GM10248 (cell line): ENCODE measurements at regions not wholly inside any gene's neighbourhood (a gene's known extent, or its start where the extent isn't known, plus 50 kb on each side); places are given as distances from the start of the nearest gene placed in this dataset.

ENCODE experiments used
- CTCF ChIA-PET: fragments of 300-600 bp; sonication (Branson Sonifier 250); formaldehyde crosslinking; extraction: SDS; loops from one replicate; lab custom pipeline; 2021; ENCODE audit warnings: antibody characterized with exemption; lab: Yijun Ruan, JAX
- POLR2A ChIA-PET: fragments of 350-650 bp; sonication (Branson Sonifier 250); formaldehyde crosslinking; extraction: SDS; loops from one replicate; lab custom pipeline; 2020; ENCODE audit warnings: antibody characterized with exemption; lab: Yijun Ruan, JAX
- DNase-seq: peaks from one replicate; pipeline ENCODE4 v3.0.0; 2012; ENCODE audit errors: extremely low spot score
- TF ChIP-seq, protein P1 (sequence below): IDR thresholded peaks from 2 replicates; pipeline ENCODE4 v1.5.1; 2012; ENCODE audit warnings: mild to moderate bottlenecking, low read depth; ENCODE audit errors: extremely low read depth, missing control alignments, control extremely low read depth

DNA sequence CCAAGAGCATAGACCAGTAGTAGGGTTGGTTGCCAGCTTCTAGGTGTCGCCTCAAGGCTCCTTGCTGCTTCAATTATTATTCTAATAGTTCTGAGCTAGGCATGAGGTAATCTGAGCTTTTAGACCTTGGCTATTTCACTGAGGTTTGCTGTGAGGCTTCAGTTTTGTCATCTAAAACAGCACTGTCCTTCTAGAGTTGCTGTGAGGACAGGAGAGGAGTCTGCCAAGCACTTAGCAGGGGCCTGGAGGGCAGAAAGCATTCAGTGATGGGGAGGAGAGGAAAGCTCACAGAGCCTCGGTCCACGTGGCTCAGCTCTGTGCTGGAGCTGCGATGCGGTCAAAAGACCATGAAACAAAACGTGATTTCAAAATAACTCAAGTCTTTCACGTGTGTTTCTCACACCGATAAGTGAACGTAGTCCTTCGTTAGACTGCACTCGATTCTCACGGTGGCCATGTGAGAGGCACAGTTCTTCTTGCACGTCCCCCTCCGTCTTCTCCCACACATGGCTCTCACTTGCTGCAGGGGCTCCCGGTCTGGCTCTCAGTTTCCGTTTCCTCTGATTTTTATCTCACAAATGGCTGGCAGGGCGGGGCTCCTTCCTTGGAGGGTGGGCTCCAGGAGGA lies 113.7 kb downstream of the B3GNT2 start:
- TF ChIP-seq, protein P1, sequence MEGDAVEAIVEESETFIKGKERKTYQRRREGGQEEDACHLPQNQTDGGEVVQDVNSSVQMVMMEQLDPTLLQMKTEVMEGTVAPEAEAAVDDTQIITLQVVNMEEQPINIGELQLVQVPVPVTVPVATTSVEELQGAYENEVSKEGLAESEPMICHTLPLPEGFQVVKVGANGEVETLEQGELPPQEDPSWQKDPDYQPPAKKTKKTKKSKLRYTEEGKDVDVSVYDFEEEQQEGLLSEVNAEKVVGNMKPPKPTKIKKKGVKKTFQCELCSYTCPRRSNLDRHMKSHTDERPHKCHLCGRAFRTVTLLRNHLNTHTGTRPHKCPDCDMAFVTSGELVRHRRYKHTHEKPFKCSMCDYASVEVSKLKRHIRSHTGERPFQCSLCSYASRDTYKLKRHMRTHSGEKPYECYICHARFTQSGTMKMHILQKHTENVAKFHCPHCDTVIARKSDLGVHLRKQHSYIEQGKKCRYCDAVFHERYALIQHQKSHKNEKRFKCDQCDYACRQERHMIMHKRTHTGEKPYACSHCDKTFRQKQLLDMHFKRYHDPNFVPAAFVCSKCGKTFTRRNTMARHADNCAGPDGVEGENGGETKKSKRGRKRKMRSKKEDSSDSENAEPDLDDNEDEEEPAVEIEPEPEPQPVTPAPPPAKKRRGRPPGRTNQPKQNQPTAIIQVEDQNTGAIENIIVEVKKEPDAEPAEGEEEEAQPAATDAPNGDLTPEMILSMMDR = no peak
- CTCF ChIA-PET = interaction anchor here (0.8 to 3.7 kb wide), 15 partner anchors 9 to 316 kb away, joined by 3 to 16 read pairs (median 4); no protein-coding TSS in a partner anchor
- peak; percentile 75 for DNase-seq
- POLR2A ChIA-PET = interaction anchor here (0.6 to 2.7 kb wide), 13 partner anchors 8 to 1891 kb away, joined by 3 to 16 read pairs (median 4); no protein-coding TSS in a partner anchor

DNA sequence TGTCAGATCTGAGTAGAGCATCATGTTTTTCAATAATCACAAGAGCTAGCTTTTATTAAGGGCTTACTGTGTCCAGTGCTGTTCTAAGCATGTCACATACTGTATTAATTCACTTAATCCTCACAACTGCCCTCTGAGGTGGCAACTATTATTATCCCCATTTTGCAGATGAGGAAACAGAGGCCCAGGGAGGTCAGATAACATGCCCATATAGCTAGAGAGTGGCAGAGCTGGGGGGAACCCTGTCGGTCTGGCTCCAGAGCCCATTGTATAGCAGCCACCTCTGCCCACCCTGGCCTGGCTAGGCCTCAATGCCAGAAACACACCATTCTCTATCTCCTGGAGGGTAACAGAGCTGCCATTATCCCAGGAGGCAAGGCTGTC lies 113.2 kb downstream of the B3GNT2 start:
- no peak for DNase-seq
- CTCF ChIA-PET = interaction anchor here (0.6 to 3.7 kb wide), 14 partner anchors 9 to 108 kb away, joined by 3 to 16 read pairs (median 4); no protein-coding TSS in a partner anchor
- POLR2A ChIA-PET = interaction anchor here (0.6 to 2.7 kb wide), 10 partner anchors 9 to 1510 kb away, joined by 3 to 16 read pairs (median 4); no protein-coding TSS in a partner anchor
- TF ChIP-seq, protein P1 = no peak

DNA sequence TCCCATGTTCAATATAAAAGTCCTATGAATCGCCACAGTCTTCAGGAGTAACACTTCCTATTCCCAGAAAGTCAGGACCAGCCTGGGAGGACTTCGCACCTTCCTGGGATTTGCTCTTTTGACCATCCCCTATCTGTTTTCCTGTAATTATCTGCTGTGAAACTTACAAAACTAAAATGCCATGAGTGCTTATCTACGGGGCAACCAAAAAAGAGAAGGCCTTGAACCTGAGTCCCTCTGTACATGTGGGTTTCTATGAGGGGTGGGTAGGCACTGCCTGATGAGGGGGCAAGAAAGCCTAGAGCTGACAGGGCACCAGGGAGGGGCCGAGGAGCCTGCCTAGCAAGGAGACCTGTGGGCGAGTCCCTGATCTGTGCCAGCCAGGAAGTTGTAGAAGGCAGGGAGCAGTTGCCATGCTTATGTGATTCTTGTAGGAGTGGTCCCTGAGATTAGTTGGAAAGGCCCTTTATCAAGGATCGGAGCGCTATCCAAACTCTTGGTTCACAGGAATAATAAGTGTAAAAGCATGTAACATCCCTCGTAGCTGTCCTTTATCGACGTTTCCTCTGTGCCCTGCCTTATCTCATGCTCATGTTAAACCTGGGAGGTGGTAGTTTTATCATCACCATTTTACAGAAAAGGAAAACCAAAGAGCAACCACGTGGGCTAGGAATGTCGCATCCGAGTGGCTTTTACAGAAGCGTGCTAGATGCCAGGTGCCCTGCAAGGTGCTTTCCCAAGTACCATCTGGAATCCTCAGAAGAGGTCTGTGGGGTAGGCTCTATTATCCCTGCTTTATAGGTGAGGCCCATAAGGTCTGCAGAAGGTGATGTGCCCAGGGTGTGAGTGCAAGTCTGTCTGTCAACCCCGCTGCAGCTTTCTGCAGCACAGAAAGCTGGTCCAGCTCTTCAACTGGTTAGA lies 111.8 kb downstream of the B3GNT2 start:
- TF ChIP-seq, protein P1 = no peak
- DNase-seq = no peak
- POLR2A ChIA-PET = interaction anchor here (0.6 to 0.8 kb wide), 2 partner anchors 17 to 90 kb away, joined by 3 to 7 read pairs; no protein-coding TSS in a partner anchor
- CTCF ChIA-PET = interaction anchor here (1.9 to 3.7 kb wide), 3 partner anchors 10 to 103 kb away, joined by 7 to 10 read pairs (median 9); no protein-coding TSS in a partner anchor

DNA sequence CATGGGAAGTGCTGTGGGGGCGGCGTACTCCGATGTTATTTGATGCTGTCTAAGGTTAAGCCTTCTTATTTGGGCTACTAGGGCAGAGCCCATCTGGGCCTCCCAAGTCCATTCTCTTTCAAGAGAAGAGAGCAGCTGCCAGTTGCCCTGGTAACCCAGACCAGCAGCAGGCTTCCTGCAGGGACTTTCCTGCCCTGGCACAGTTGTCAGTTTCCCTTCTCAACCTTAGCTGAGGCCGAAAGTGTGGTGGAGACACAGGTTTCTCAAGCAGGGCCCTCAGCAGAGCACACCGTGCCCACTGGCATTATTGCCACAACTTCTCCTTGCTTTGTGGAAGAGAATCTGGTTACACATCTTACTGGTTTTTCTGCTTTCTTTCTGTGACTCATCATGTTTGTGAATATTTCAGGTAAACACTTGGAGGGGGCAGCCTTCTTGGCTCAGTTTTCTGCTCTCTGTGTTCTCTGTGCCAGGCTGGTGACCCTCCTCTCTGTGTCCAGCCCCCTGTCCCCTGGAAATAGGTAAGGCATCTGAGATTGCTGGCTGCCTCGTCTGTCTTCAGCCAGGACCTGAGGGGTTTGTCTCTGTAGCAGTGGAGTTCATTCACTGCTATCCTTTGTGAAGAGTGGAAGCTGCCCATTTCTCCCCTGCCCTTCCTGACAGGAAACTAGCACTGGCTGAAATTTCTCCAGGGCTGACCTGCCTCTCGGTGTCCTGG lies 111.0 kb downstream of the B3GNT2 start:
- TF ChIP-seq, protein P1 = no peak
- POLR2A ChIA-PET = interaction anchor here (0.6 kb wide), 1 partner anchor 16 kb away, joined by 3 read pairs; no protein-coding TSS in a partner anchor
- DNase-seq = no peak
- CTCF ChIA-PET = interaction anchor here (1.2 to 3.7 kb wide), 3 partner anchors 19 to 104 kb away, joined by 3 to 9 read pairs (median 8); no protein-coding TSS in a partner anchor

DNA sequence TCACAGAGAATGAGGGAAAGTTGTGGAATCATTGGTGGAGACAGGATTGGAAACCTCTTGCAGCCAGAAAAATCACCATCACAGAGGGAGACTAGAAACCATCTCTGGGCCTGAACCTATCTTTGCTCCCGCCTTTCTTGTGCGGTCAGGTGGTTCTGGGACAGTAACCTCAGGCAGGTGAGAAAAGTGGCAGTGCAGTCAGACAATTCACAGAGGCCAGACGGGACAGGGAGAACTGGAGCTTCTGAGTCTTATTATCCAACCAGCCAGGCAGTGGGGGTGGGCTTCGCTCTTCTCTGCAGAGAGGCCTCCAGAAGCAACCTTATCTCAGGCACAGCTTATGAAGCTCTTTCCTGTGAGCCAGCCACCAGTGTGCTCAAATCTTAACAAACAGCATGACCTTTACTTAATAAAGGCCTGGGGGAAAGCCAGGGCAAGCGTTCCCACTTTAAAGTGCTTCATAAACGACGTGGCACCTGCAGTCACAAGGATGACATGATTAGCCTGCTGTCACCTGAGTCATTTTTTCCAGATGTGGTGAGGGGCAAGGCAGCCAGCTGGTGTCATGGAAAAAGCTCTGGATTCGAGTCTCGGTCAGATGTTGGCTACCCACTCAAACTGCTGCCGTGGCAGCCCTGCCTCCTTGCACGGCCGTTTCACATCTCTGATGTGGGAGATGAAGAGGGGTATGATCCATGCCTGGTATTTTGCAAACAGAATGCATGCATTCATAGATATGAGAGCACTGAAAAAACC lies 109.7 kb downstream of the B3GNT2 start:
- ChIA-PET CTCF (interaction anchor here (0.7 to 1.8 kb wide), 4 partner anchors 12 to 108 kb away, joined by 3 to 8 read pairs (median 3); no protein-coding TSS in a partner anchor), POLR2A (interaction anchor here (0.6 to 2.0 kb wide), 8 partner anchors 8 to 91 kb away, joined by 3 to 7 read pairs (median 4); no protein-coding TSS in a partner anchor)
- DNase-seq = no peak
- TF ChIP-seq, protein P1 = no peak
